Stomach smooth muscle (tissue), 2 donors: ENCODE measurements at regions not wholly inside any gene's neighbourhood (a gene's known extent, or its start where the extent isn't known, plus 50 kb on each side); places are given as distances from the start of the nearest gene placed in this dataset.

Experiments
- H3K27ac ChIP-seq: one replicate; pipeline ENCODE4 v1.7.0; 2013; ENCODE audit warnings: mild to moderate bottlenecking, low read length, inconsistent platforms
- H3K27me3 ChIP-seq, 2 donors: one replicate each; pipeline ENCODE4 v1.7.0; 2013; ENCODE audit warnings: low read length in 2 of 2; ENCODE audit not compliant: insufficient read depth in 2 of 2, control insufficient read depth in 1 of 2
- H3K36me3 ChIP-seq, 2 donors: one replicate each; pipeline ENCODE4 v1.7.0; 2013; ENCODE audit warnings: low read length in 2 of 2; ENCODE audit not compliant: control insufficient read depth in 2 of 2, insufficient read depth in 2 of 2
- H3K4me1 ChIP-seq: one replicate; pipeline ENCODE4 v1.7.0; 2013; ENCODE audit warnings: low read length; ENCODE audit not compliant: control insufficient read depth, insufficient read depth
- H3K4me3 ChIP-seq, 2 donors: one replicate each; pipeline ENCODE4 v1.7.0; 2013; ENCODE audit warnings: low read length in 2 of 2
- H3K9ac ChIP-seq, 2 donors: one replicate each; pipeline ENCODE4 v1.7.0; 2013; ENCODE audit warnings: low read length in 2 of 2, mild to moderate bottlenecking in 1 of 2
- H3K9me3 ChIP-seq, 2 donors: one replicate each; pipeline ENCODE4 v1.7.0; 2013; ENCODE audit warnings: low read length in 2 of 2; ENCODE audit not compliant: control insufficient read depth in 2 of 2
- donor health status: healthy.
- donor health status: Pancreatic carcinoma.

DNA sequence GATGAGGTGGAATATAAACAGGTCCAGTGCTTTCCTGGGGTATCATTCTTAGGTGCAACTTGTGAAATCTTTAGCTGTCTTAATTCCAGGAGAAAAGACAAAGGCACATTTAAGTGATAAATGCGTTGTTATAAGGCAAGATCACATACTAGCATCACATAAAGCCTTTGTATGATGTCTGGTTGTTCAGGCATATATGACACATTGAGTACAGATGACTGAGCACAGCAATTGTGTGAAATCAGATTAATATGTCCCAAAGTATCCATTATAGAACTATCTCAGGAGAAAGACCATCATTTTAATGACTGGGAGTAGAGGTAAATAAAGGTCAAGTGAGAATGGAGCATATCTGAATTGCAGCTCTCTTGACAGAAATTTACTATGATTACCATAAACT, 205.1 kb downstream of the PTGER3 start:
- Histone ChIP-seq H3K36me3 (no peaks in the 10 kb centered on the region), H3K4me3 (no peak overlapping the region), H3K9ac (no peak overlapping the region), H3K27ac (no peak overlapping the region), H3K9me3 (peaks cover 0 to 3% of the 10 kb centered on the region in 2 donors), H3K27me3 (no peaks in the 10 kb centered on the region), H3K4me1 (no peaks in the 10 kb centered on the region)

GRCh38 chr1:70843452-70843851, 204.2 kb downstream of the PTGER3 start:
- Histone ChIP-seq H3K4me3 (no peak overlapping the region), H3K9ac (no peak overlapping the region), H3K4me1 (no peaks in the 10 kb centered on the region), H3K27me3 (no peaks in the 10 kb centered on the region), H3K27ac (no peak overlapping the region), H3K36me3 (no peaks in the 10 kb centered on the region), H3K9me3 (peaks cover 0 to 3% of the 10 kb centered on the region in 2 donors)

- H3K4me1 ChIP-seq: no peaks in the 10 kb centered on the region
- H3K27me3 ChIP-seq: no peaks in the 10 kb centered on the region
- no peak overlapping the region for H3K9ac ChIP-seq
Measured at GRCh38 chr1:70847013-70847412, 200.6 kb downstream of the PTGER3 start.

DNA sequence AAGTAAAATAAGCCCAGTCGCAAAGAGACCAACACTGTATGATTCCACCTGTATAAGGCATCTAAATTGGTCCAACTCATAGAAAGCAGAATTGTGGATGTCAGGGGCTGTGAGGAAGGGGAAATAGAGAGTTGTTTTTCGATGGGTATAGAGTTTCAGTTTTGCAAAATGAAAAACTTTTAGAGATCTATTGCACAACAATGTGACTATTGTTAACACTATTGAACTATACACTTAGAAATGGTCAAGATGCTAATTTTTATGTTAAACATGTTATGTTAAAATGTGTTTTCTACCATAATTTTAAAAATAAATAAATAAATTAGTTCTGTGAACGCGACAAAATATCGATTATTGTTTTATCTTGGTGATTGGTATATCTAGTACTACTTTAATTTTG, 192.4 kb downstream of the PTGER3 start:
- Histone ChIP-seq H3K27me3 (no peaks in the 10 kb centered on the region), H3K36me3 (no peaks in the 10 kb centered on the region), H3K9ac (no peak overlapping the region), H3K9me3 (no peaks in the 10 kb centered on the region), H3K4me3 (no peak overlapping the region), H3K27ac (no peak overlapping the region), H3K4me1 (no peaks in the 10 kb centered on the region)

More at GRCh38 chr1:70847013-70847412, 200.6 kb downstream of the PTGER3 start:
- Histone ChIP-seq H3K4me3 (no peak overlapping the region), H3K27ac (no peak overlapping the region), H3K36me3 (no peaks in the 10 kb centered on the region), H3K9me3 (peaks cover 0 to 3% of the 10 kb centered on the region in 2 donors)

- H3K27ac ChIP-seq: no peak overlapping the region
- H3K9ac ChIP-seq: no peak overlapping the region
- H3K4me1 ChIP-seq: no peaks in the 10 kb centered on the region
- no peaks in the 10 kb centered on the region for H3K27me3 ChIP-seq
- H3K36me3 ChIP-seq: no peaks in the 10 kb centered on the region
- H3K4me3 ChIP-seq: no peak overlapping the region
- H3K9me3 ChIP-seq: no peaks in the 10 kb centered on the region
Measured at GRCh38 chr1:70856201-70856600, 191.4 kb downstream of the PTGER3 start.

DNA sequence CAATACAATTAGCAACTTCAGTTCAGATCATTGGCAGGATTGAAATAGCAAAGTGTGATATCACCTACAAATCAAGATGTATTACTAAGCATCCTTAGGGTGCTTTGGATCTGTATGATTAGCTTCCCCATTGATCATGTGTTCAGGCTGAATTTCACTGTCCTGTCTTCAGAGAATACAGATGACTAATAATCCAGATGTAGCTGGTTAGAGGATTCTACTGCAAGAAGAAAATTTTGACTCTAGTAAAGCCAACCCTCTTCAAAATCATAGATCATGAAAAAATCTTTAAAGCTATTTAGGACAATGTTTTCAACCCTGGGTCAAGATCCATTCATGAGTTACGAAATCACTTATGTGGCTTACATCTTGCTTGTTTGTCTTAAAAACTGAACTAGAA, 184.4 kb downstream of the PTGER3 start:
- no peaks in the 10 kb centered on the region for H3K36me3 ChIP-seq
- no peaks in the 10 kb centered on the region for H3K4me1 ChIP-seq
- H3K27ac ChIP-seq: no peak overlapping the region
- H3K4me3 ChIP-seq: no peak overlapping the region
- no peaks in the 10 kb centered on the region for H3K9me3 ChIP-seq
- H3K27me3 ChIP-seq: no peaks in the 10 kb centered on the region
- H3K9ac ChIP-seq: no peak overlapping the region

DNA sequence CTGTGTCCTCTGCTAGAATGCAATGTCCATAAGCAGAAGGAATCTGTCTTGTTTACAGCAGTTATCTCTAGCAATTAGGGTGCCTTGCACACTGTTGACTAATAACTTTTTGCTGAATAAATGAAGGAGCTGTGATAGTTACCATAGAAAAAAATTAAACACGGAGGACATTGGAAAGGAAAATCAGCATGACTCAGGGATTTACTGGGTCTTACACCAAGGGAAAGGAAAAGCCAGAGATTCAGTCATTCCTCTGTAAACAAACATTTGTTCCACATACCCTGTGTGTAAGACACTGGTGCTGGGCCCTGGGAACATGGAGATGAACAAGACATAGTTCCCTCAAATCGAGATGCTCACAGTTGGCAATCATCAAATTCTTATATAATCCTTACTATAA, 183.3 kb downstream of the PTGER3 start:
- no peak overlapping the region for H3K4me3 ChIP-seq

GRCh38 chr1:70866542-70867264, 180.9 kb downstream of the PTGER3 start:
- Histone ChIP-seq H3K27ac (no peak overlapping the region), H3K9ac (no peak overlapping the region), H3K4me3 (no peak overlapping the region), H3K4me1 (no peaks in the 10 kb centered on the region), H3K27me3 (no peaks in the 10 kb centered on the region), H3K36me3 (no peaks in the 10 kb centered on the region), H3K9me3 (no peaks in the 10 kb centered on the region)

More for the DNA sequence above, 183.3 kb downstream of the PTGER3 start:
- H3K9me3 ChIP-seq: no peaks in the 10 kb centered on the region
- no peak overlapping the region for H3K27ac ChIP-seq
- no peaks in the 10 kb centered on the region for H3K4me1 ChIP-seq
- no peak overlapping the region for H3K9ac ChIP-seq
- H3K36me3 ChIP-seq: no peaks in the 10 kb centered on the region
- no peaks in the 10 kb centered on the region for H3K27me3 ChIP-seq

GRCh38 chr1:70871790-70872189, 175.8 kb downstream of the PTGER3 start:
- Histone ChIP-seq H3K4me1 (no peaks in the 10 kb centered on the region), H3K36me3 (no peaks in the 10 kb centered on the region), H3K27ac (no peak overlapping the region), H3K9ac (no peak overlapping the region), H3K9me3 (no peaks in the 10 kb centered on the region), H3K4me3 (no peak overlapping the region), H3K27me3 (no peaks in the 10 kb centered on the region)

DNA sequence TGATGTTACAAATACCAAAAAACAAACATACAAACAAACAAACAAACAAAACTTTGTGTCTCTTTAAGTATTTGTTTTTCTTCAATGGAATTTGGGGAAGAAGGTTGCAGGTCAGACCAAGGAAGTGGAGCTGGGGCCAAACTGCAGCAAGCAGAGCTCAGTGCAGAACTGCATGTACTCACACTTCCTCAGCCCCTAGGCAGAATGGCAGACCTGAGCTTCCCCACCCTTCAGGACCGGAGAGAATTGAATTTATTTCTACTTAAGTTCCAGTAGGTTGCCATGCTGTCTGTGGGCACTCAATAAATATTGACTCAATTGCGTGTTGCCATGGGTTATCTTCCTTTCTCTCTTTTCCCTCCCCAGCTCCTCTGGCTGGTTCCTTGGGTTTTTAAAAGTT, 173.6 kb downstream of the PTGER3 start:
- Histone ChIP-seq H3K36me3 (no peaks in the 10 kb centered on the region), H3K4me1 (no peaks in the 10 kb centered on the region), H3K9ac (no peak overlapping the region), H3K27me3 (no peaks in the 10 kb centered on the region), H3K9me3 (no peaks in the 10 kb centered on the region), H3K27ac (no peak overlapping the region), H3K4me3 (no peak overlapping the region)

DNA sequence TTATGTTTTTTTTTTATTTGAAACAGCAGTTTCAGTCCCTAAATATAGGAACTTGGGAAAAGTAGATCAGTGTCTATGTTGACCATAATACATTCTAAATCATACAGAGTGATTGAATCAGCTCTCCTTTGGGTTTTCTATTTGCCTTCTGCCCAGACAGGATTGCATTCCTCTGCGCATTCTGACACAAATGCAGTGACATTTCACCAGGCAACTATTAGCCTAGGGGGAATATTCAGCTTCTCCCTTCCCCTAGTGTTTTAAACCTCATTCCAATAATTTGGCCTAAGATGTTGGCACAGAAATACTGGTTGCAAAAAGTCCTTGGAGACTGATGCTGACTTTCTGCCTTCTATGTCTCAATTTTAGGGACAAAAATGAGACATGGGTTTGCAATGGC, 172.8 kb downstream of the PTGER3 start:
- Histone ChIP-seq H3K4me3 (no peak overlapping the region), H3K9ac (no peak overlapping the region), H3K27ac (no peak overlapping the region), H3K9me3 (no peaks in the 10 kb centered on the region), H3K4me1 (no peaks in the 10 kb centered on the region), H3K27me3 (no peaks in the 10 kb centered on the region), H3K36me3 (no peaks in the 10 kb centered on the region)
